Calu3 (cell line): ENCODE measurements at regions not wholly inside any gene's neighbourhood (a gene's known extent, or its start where the extent isn't known, plus 50 kb on each side); places are given as distances from the start of the nearest gene placed in this dataset.

Experiments used
- BruUV-seq: library from RNA; stranded (reverse); fragments of 400-500 nt; replicated peaks from 2 replicates; lab custom pipeline; 2021; lab: Mats Ljungman, UMichigan
- CTCF ChIA-PET: fragments of 300-600 bp; sonication (Branson Sonifier 250); formaldehyde crosslinking; loops from one replicate; lab custom pipeline; 2022; ENCODE audit warnings: antibody characterized with exemption; lab: Charles Lee
- DNase-seq: peaks from one replicate; pipeline ENCODE4 v3.0.0; 2022
- H3K27ac Mint-ChIP-seq: one replicate; pipeline ENCODE4 v1.8.0; 2022; ENCODE audit warnings: mixed read lengths; ENCODE audit not compliant: unreplicated experiment
- H3K27me3 Mint-ChIP-seq: one replicate; pipeline ENCODE4 v1.8.0; 2022; ENCODE audit warnings: mixed read lengths; ENCODE audit not compliant: unreplicated experiment
- H3K36me3 Mint-ChIP-seq: one replicate; pipeline ENCODE4 v1.8.0; 2022; ENCODE audit warnings: mild to moderate bottlenecking, moderate library complexity, mixed read lengths; ENCODE audit not compliant: insufficient read depth, unreplicated experiment
- H3K4me1 Mint-ChIP-seq: one replicate; pipeline ENCODE4 v1.8.0; 2022; ENCODE audit warnings: mild to moderate bottlenecking, low read depth, mixed read lengths; ENCODE audit not compliant: unreplicated experiment
- H3K4me3 Mint-ChIP-seq: one replicate; pipeline ENCODE4 v1.8.0; 2022; ENCODE audit warnings: mild to moderate bottlenecking, low read depth, moderate library complexity, mixed read lengths; ENCODE audit not compliant: unreplicated experiment
- H3K9me3 Mint-ChIP-seq: one replicate; pipeline ENCODE4 v1.8.0; 2022; ENCODE audit warnings: low read depth, mixed read lengths; ENCODE audit not compliant: unreplicated experiment
- intact Hi-C: fragments of 100-400 bp; cut with micrococcal nuclease; formaldehyde crosslinking; loops from one replicate; pipeline ENCODE4 v1.10.0; 2022; ENCODE audit not compliant: unreplicated experiment
- TF ChIP-seq, protein P1 (sequence below): fragments of 200-600 bp; IDR thresholded peaks from one replicate; pipeline ENCODE4 v1.8.0; 2022; ENCODE audit warnings: antibody characterized with exemption; ENCODE audit not compliant: unreplicated experiment

DNA sequence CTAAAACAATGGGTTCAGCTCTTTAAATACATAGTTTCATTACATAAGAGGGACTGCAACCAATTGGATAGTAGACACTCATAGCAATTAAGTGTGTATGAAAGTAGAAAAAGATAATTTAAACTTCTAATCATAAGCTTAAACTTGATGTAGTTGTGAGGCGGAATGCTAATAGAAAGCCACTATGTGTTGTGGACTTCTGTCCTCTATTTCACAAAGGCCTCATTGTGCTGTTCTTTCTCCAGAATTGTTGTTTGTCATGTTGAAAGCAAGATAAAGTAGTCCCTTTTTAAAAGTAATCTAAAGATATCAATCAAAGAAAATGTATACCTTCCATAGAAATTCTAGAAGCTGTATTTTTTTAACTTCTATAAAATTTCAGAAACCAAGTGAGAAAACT is 329.4 kb downstream of the KLHL4 start:
- CTCF ChIA-PET: no interaction called here
- no peak overlapping the region for H3K27ac Mint-ChIP-seq
- TF ChIP-seq, protein P1, sequence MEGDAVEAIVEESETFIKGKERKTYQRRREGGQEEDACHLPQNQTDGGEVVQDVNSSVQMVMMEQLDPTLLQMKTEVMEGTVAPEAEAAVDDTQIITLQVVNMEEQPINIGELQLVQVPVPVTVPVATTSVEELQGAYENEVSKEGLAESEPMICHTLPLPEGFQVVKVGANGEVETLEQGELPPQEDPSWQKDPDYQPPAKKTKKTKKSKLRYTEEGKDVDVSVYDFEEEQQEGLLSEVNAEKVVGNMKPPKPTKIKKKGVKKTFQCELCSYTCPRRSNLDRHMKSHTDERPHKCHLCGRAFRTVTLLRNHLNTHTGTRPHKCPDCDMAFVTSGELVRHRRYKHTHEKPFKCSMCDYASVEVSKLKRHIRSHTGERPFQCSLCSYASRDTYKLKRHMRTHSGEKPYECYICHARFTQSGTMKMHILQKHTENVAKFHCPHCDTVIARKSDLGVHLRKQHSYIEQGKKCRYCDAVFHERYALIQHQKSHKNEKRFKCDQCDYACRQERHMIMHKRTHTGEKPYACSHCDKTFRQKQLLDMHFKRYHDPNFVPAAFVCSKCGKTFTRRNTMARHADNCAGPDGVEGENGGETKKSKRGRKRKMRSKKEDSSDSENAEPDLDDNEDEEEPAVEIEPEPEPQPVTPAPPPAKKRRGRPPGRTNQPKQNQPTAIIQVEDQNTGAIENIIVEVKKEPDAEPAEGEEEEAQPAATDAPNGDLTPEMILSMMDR: no peak
- H3K36me3 Mint-ChIP-seq: no peaks in the 10 kb centered on the region
- H3K27me3 Mint-ChIP-seq: no peaks in the 10 kb centered on the region
- H3K4me1 Mint-ChIP-seq: no peaks in the 10 kb centered on the region
- H3K9me3 Mint-ChIP-seq: no peaks in the 10 kb centered on the region
- H3K4me3 Mint-ChIP-seq: no peak overlapping the region
- no peak for DNase-seq
- no TSS peak for BruUV-seq
- intact Hi-C loops: no loop called here

DNA sequence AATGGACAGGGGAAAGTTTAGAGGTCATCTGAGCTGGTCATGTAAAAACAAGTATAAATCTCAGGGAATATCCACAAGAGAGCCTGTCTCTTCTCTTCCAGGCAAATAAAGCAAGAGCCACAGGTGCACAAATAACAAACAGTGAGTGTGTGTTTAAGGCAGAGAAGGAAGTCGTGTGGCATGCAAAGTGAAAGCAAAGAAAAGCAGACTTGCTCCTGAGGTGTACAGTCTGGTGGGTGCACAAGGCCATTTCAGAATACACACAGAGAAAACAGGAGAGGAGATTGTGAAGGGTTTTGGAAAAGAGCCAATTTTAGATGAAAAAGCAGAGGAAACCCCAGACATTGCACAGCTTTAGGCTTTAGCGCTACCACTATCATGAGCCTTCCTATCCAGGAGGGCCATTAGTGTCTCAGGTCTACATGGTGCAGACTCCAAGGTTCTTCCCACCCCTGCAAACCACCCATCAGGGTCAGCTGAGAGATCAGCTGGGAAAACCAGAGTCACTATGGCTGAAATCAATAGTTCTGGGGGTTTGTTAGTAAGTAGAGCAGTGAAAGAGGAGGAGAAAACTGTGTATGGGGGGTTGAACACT is 355.8 kb downstream of the KLHL4 start:
- TF ChIP-seq, protein P1: no peak
- intact Hi-C loops: no loop called here
- CTCF ChIA-PET: no interaction called here
- Mint-ChIP-seq H3K27me3 (no peaks in the 10 kb centered on the region), H3K4me1 (no peaks in the 10 kb centered on the region), H3K27ac (no peak overlapping the region), H3K9me3 (peaks cover 10% of the 10 kb centered on the region), H3K36me3 (no peaks in the 10 kb centered on the region), H3K4me3 (no peak overlapping the region)
- BruUV-seq: no TSS peak
- no peak for DNase-seq

DNA sequence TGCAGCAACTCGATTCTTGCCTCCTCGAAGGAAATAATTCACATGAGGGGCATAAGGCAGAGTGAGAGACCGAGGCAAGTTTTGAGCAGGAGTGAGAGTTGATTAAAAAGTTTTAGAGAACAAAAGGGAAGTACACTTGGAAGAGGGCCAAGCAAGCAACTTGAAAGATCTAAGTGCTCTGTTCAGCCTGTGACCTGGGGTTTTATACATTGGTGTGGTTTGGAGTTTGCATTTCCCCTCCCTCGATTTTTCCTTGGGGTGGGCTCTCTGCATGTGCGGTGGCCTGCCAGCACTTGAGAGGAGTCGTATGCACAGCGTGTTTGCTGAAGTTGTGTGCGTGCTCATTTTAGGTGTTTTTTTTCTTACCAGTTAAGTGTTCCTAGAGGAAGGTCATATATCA is 356.4 kb downstream of the KLHL4 start:
- Mint-ChIP-seq H3K27ac (no peak overlapping the region), H3K27me3 (no peaks in the 10 kb centered on the region), H3K4me1 (no peaks in the 10 kb centered on the region), H3K9me3 (peaks cover 12% of the 10 kb centered on the region), H3K36me3 (no peaks in the 10 kb centered on the region), H3K4me3 (no peak overlapping the region)
- no peak for DNase-seq
- BruUV-seq: no TSS peak
- CTCF ChIA-PET: no interaction called here
- intact Hi-C loops: no loop called here
- TF ChIP-seq, protein P1: no peak

DNA sequence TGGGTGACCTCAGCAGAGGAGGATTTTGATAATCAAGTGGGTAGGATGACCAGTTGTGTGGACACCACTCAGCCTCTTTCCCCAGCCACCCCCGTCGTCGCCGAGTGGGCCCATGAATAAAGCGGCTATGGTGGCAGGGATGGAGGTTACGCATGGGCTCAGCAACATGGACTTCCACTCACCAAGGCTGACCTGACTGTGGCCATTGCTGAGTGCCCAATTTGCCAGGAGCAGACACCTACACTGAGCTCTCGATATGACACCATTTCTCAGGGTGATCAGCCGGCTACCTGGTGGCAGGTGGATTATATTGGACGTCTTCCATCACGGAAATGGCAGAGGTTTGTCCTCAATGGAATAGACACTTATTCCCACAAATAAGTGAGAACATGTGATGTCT is 361.3 kb downstream of the KLHL4 start:
- intact Hi-C loops: no loop called here
- no peak for DNase-seq
- Mint-ChIP-seq H3K27me3 (no peaks in the 10 kb centered on the region), H3K36me3 (no peaks in the 10 kb centered on the region), H3K27ac (no peak overlapping the region), H3K9me3 (peaks cover 7% of the 10 kb centered on the region), H3K4me1 (no peaks in the 10 kb centered on the region), H3K4me3 (no peak overlapping the region)
- no TSS peak for BruUV-seq
- CTCF ChIA-PET: no interaction called here
- TF ChIP-seq, protein P1: no peak
